ENCODE measurements at regions not wholly inside any gene's neighbourhood (a gene's known extent, or its start where the extent isn't known, plus 50 kb on each side); places are given as distances from the start of the nearest gene placed in this dataset.
"Not testable (repeated sequence)": the region's sequence is repeated elsewhere in the genome, so short reads cannot be mapped to it uniquely, and the experiment has no call there.

DNA sequence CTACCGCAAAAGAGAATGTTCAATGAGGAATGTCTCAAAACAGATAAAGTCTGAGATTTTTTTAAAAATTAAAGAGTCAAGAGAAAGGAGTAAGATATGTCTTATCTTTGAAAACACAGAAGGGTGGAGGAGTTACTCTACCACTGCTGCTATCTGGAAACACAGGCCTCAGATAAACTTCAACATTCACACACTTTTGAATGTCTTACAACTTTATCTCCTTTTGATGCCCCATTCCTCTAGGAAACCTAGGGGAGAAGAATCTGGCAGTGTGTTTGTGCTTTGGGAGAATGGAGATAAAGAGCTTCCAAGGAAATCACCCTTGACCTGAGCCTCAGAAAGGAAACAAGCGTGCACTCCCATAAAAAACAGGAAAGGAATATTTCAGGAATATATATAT, 468.2 kb downstream of the PLOD2 start:
- DNase-seq (ENCODE audit: low spot score in 2 of 2), result no peak
- intact Hi-C loops (cut with DNase I), result no loop called here

DNA sequence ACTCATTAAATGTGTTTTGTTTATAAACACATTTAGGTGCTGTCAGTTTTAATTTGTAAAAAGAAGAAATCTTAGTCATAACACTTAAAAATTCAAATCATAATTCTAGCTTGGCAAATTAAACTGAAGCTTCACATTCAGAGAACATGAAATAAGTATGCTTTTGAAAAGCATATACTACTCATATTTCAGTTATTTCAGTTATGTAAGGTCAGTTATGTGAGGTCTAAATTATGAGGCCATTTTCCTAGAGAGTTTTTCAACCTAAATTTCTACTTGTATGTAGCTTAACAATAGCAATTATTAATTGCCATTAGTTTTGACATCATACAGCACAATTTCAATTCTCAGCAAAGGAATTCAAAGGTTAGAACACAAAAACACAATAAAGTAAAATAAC, 465.0 kb downstream of the PLOD2 start:
- DNase-seq (ENCODE audit: low spot score in 2 of 2), result no peak
- Histone ChIP-seq H3K4me3 (no peak overlapping the region), H3K9me3 (no peaks in the 10 kb centered on the region), H3K27ac (no peak overlapping the region), H3K4me1 (no peaks in the 10 kb centered on the region), H3K36me3 (no peaks in the 10 kb centered on the region), H3K27me3 (no peaks in the 10 kb centered on the region)
- TF ChIP-seq, protein P1, sequence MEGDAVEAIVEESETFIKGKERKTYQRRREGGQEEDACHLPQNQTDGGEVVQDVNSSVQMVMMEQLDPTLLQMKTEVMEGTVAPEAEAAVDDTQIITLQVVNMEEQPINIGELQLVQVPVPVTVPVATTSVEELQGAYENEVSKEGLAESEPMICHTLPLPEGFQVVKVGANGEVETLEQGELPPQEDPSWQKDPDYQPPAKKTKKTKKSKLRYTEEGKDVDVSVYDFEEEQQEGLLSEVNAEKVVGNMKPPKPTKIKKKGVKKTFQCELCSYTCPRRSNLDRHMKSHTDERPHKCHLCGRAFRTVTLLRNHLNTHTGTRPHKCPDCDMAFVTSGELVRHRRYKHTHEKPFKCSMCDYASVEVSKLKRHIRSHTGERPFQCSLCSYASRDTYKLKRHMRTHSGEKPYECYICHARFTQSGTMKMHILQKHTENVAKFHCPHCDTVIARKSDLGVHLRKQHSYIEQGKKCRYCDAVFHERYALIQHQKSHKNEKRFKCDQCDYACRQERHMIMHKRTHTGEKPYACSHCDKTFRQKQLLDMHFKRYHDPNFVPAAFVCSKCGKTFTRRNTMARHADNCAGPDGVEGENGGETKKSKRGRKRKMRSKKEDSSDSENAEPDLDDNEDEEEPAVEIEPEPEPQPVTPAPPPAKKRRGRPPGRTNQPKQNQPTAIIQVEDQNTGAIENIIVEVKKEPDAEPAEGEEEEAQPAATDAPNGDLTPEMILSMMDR (IDR thresholded peaks at IDR 0.05), result no peak
- intact Hi-C loops (cut with DNase I), result no loop called here

More for the DNA sequence above, 468.2 kb downstream of the PLOD2 start:
- Histone ChIP-seq H3K27me3 (no peaks in the 10 kb centered on the region), H3K27ac (no peak overlapping the region), H3K4me1 (no peaks in the 10 kb centered on the region), H3K36me3 (no peaks in the 10 kb centered on the region), H3K4me3 (no peak overlapping the region), H3K9me3 (no peaks in the 10 kb centered on the region)
- TF ChIP-seq, protein P1 (IDR thresholded peaks at IDR 0.05), result no peak

DNA sequence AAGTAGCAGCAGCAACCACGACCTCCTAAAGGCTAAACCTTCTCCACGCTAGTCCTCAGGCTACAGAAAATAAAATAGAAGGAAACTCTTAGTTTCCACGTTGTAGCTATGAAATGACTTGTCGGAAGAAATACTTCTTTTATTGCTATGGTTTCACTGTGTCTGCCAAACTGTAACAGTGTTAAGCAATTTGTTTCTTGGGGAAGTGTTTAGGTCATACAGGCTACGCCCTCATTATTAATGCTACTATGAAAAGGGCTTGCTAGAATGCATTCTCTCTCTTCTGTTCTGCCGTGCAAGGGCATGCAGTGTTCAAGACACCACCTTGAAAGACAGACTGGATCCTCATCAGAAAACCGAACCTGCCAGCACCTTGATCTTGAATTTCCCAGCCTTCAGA, 462.7 kb downstream of the PLOD2 start:
- DNase-seq (ENCODE audit: low spot score in 2 of 2), result no peak
- no peaks in the 10 kb centered on the region for H3K27me3 ChIP-seq
- TF ChIP-seq, protein P1 (IDR thresholded peaks at IDR 0.05), result no peak
- intact Hi-C loops (cut with DNase I), result no loop called here
- H3K4me3 ChIP-seq, result no peak overlapping the region
- H3K36me3 ChIP-seq, result no peaks in the 10 kb centered on the region
- H3K27ac ChIP-seq, result no peak overlapping the region
- no peaks in the 10 kb centered on the region for H3K4me1 ChIP-seq
- no peaks in the 10 kb centered on the region for H3K9me3 ChIP-seq

DNA sequence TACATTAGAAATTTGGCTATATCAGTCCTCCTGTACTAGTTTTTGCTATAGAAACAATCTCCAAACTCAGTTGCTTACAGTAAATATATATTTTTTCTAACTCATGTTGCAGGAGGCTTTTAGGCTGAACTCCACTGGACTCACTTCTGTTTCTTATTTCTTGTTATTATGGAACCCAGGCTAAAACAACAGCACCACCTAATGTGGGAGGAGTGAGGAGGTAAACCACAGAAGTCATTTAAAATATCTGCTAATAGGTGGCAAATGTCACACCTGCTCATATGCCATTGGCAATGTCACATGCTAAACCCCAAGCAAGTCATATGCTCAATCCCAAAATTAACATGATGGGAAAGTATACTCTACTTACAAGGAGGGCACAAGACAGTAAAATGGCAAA, 462.2 kb downstream of the PLOD2 start:
- Histone ChIP-seq H3K27me3 (no peaks in the 10 kb centered on the region), H3K4me1 (no peaks in the 10 kb centered on the region), H3K9me3 (no peaks in the 10 kb centered on the region), H3K4me3 (no peak overlapping the region), H3K27ac (no peak overlapping the region), H3K36me3 (no peaks in the 10 kb centered on the region)
- TF ChIP-seq, protein P1 (IDR thresholded peaks at IDR 0.05), result no peak
- DNase-seq (ENCODE audit: low spot score in 2 of 2), result no peak
- intact Hi-C loops (cut with DNase I), result no loop called here

DNA sequence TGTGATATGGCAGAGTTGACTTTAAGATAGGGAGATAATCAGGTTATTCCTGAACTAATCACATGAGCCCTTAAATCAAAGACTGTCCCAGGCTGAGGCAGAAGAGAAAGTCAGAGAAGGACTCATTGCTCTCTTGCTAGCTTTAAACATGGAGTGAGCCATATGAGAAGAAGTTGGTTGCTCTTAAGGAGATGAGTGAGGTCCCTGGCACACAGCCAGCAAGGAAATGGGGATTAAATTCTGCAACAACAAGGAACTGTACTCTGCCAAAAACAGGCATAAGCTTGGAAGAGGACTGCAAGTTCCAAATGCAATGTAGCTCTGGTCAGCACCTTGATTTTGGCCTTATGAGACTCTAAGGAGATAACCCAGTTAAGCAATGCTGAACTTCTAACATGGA, 457.0 kb downstream of the PLOD2 start:
- no peak overlapping the region for H3K27ac ChIP-seq
- H3K4me3 ChIP-seq, result no peak overlapping the region
- no peaks in the 10 kb centered on the region for H3K36me3 ChIP-seq
- H3K9me3 ChIP-seq, result no peaks in the 10 kb centered on the region
- H3K4me1 ChIP-seq, result no peaks in the 10 kb centered on the region
- H3K27me3 ChIP-seq, result no peaks in the 10 kb centered on the region
- intact Hi-C loops (cut with DNase I), result no loop called here
- no peak for DNase-seq (ENCODE audit: low spot score in 2 of 2)
- TF ChIP-seq, protein P1 (IDR thresholded peaks at IDR 0.05), result no peak

DNA sequence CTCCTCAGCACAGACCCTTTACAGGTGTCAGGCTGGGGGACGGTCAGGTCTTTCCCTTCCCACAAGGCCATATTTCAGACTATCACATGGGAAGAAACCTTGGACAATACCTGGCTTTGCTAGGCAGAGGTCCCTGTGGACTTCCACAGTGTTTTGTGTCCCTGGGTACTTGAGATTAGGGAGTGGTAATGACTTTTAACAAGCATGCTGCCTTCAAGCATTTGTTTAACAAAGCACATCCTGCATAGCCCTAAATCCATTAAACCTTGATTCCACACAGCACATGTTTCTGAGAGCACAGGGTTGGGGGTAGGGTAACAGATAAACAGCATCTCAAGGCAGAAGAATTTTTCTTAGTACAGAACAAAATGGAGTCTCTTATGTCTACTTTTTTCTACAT, 451.2 kb downstream of the PLOD2 start:
- intact Hi-C loops (cut with DNase I); H3K36me3 ChIP-seq; H3K4me3 ChIP-seq; H3K27me3 ChIP-seq; H3K4me1 ChIP-seq; DNase-seq (ENCODE audit: low spot score in 2 of 2); H3K9me3 ChIP-seq; H3K27ac ChIP-seq: not testable (repeated sequence)
